Neutrophil (primary cell): ENCODE measurements at regions not wholly inside any gene's neighbourhood (a gene's known extent, or its start where the extent isn't known, plus 50 kb on each side); places are given as distances from the start of the nearest gene placed in this dataset.

Experiments
- H3K27ac ChIP-seq: fragments of 200-600 bp; sonication (generic); 2 replicates; pipeline ENCODE4 v1.5.1; 2016; ENCODE audit warnings: mild to moderate bottlenecking, moderate library complexity
- H3K27me3 ChIP-seq: fragments of 200-600 bp; sonication (generic); 2 replicates; pipeline ENCODE4 v1.6.0; 2016; ENCODE audit warnings: mild to moderate bottlenecking
- H3K36me3 ChIP-seq: fragments of 200-600 bp; sonication (generic); 2 replicates; pipeline ENCODE4 v1.5.1; 2017
- H3K4me1 ChIP-seq, 2 experiments: fragments of 200-600 bp in 1 of 2; sonication (generic) in 1 of 2; 1 replicate in 1 of 2; 2 replicates in 1 of 2; pipeline versions ENCODE4 v1.5.1 to v1.6.1; 2013 to 2016; ENCODE audit warnings: low read depth in 1 of 2, low read length in 1 of 2, mild to moderate bottlenecking in 1 of 2, moderate library complexity in 1 of 2; ENCODE audit not compliant: control insufficient read depth in 1 of 2, insufficient read depth in 1 of 2
- H3K4me3 ChIP-seq, 2 experiments: fragments of 200-600 bp in 1 of 2; sonication (generic) in 1 of 2; 1 replicate in 1 of 2; 2 replicates in 1 of 2; pipeline ENCODE4 v1.5.1; 2013 to 2016; ENCODE audit warnings: low read depth in 1 of 2, low read length in 1 of 2, mild to moderate bottlenecking in 1 of 2, moderate library complexity in 1 of 2
- H3K9me3 ChIP-seq: fragments of 200-600 bp; sonication (generic); 2 replicates; pipeline ENCODE4 v1.5.1; 2016
- CTCF ChIP-seq: fragments of 200-600 bp; sonication (generic); IDR thresholded peaks from 2 replicates; pipeline ENCODE4 v1.5.1; 2016; ENCODE audit warnings: antibody characterized with exemption

GRCh38 chr3:157695586-157695985, 192.4 kb upstream of the VEPH1 start:
- no peaks in the 10 kb centered on the region for H3K4me1 ChIP-seq
- H3K27ac ChIP-seq, result no peak overlapping the region
- H3K36me3 ChIP-seq, result no peaks in the 10 kb centered on the region
- TF ChIP-seq CTCF, result no peak
- H3K4me3 ChIP-seq, result no peak overlapping the region
- no peaks in the 10 kb centered on the region for H3K27me3 ChIP-seq
- no peaks in the 10 kb centered on the region for H3K9me3 ChIP-seq

GRCh38 chr3:157695103-157695502, 191.9 kb upstream of the VEPH1 start:
- H3K9me3 ChIP-seq, result no peaks in the 10 kb centered on the region
- H3K36me3 ChIP-seq, result no peaks in the 10 kb centered on the region
- no peak overlapping the region for H3K4me3 ChIP-seq
- TF ChIP-seq CTCF, result no peak
- no peaks in the 10 kb centered on the region for H3K27me3 ChIP-seq
- H3K4me1 ChIP-seq, result no peaks in the 10 kb centered on the region
- H3K27ac ChIP-seq, result no peak overlapping the region

- H3K36me3 ChIP-seq, result no peaks in the 10 kb centered on the region
These were observed 190.5 kb upstream of the VEPH1 start for GRCh38 chr3:157693762-157694161.

GRCh38 chr3:157692468-157692867, 189.3 kb upstream of the VEPH1 start:
- Histone ChIP-seq H3K4me1 (no peaks in the 10 kb centered on the region), H3K9me3 (no peaks in the 10 kb centered on the region), H3K36me3 (no peaks in the 10 kb centered on the region), H3K27ac (no peak overlapping the region), H3K4me3 (no peak overlapping the region), H3K27me3 (no peaks in the 10 kb centered on the region)
- no peak for TF ChIP-seq CTCF

More at GRCh38 chr3:157693762-157694161, 190.5 kb upstream of the VEPH1 start:
- TF ChIP-seq CTCF, result no peak
- H3K4me1 ChIP-seq, result no peaks in the 10 kb centered on the region
- no peaks in the 10 kb centered on the region for H3K27me3 ChIP-seq
- H3K9me3 ChIP-seq, result no peaks in the 10 kb centered on the region
- no peak overlapping the region for H3K27ac ChIP-seq
- no peak overlapping the region for H3K4me3 ChIP-seq

GRCh38 chr3:157683668-157684067, 180.5 kb upstream of the VEPH1 start:
- no peaks in the 10 kb centered on the region for H3K9me3 ChIP-seq
- no peak overlapping the region for H3K27ac ChIP-seq
- H3K36me3 ChIP-seq, result no peaks in the 10 kb centered on the region
- TF ChIP-seq CTCF, result no peak
- H3K27me3 ChIP-seq, result no peaks in the 10 kb centered on the region
- no peaks in the 10 kb centered on the region for H3K4me1 ChIP-seq
- H3K4me3 ChIP-seq, result no peak overlapping the region

GRCh38 chr3:157672061-157672460, 168.8 kb upstream of the VEPH1 start:
- Histone ChIP-seq H3K27me3 (no peaks in the 10 kb centered on the region), H3K9me3 (no peaks in the 10 kb centered on the region), H3K36me3 (no peaks in the 10 kb centered on the region), H3K27ac (no peak overlapping the region), H3K4me1 (no peaks in the 10 kb centered on the region), H3K4me3 (no peak overlapping the region)
- no peak for TF ChIP-seq CTCF
